CD4-positive, alpha-beta T cell (primary cell): ENCODE measurements at regions not wholly inside any gene's neighbourhood (a gene's known extent, or its start where the extent isn't known, plus 50 kb on each side); places are given as distances from the start of the nearest gene placed in this dataset.

Source experiments
- ATAC-seq: fragments of 200-7000 bp; cut with Tn5 transposase; one replicate; pipeline ENCODE4 v1.10.0; 2022; ENCODE audit warnings: mild to moderate bottlenecking; ENCODE audit not compliant: poor library complexity
- CTCF ChIA-PET: fragments of 350-600 bp; sonication (Branson Sonifier 250); formaldehyde crosslinking; loops from one replicate; lab custom pipeline; 2021; ENCODE audit warnings: antibody characterized with exemption, inconsistent platforms; lab: Charles Lee
- POLR2A ChIA-PET: fragments of 350-600 bp; sonication (Branson Sonifier 250); formaldehyde crosslinking; loops from one replicate; lab custom pipeline; 2021; ENCODE audit warnings: antibody characterized with exemption, inconsistent platforms; lab: Charles Lee
- DNase-seq, 14 experiments: peaks; one replicate each; pipeline ENCODE4 v3.0.0-alpha.2; 2013 to 2020; ENCODE audit warnings: mixed read lengths in 2 of 14
- H3K27ac ChIP-seq, 2 donors: one replicate each; pipeline versions ENCODE4 v1.5.1 to v1.7.0; 2013; ENCODE audit warnings: low read length in 2 of 2, low read depth in 1 of 2, mild to moderate bottlenecking in 1 of 2
- H3K27me3 ChIP-seq, 2 experiments: 1 replicate in 1 of 2; 2 replicates in 1 of 2; pipeline versions ENCODE4 v1.6.1 to v1.7.0; 2013; ENCODE audit warnings: low read length in 2 of 2, control low read depth in 1 of 2, mild to moderate bottlenecking in 1 of 2, moderate library complexity in 1 of 2; ENCODE audit not compliant: insufficient read depth in 2 of 2, control insufficient read depth in 1 of 2
- H3K36me3 ChIP-seq: one replicate; pipeline ENCODE4 v1.6.1; 2013; ENCODE audit warnings: low read length, control low read depth; ENCODE audit not compliant: insufficient read depth
- H3K4me1 ChIP-seq: one replicate; pipeline ENCODE4 v1.6.1; 2013; ENCODE audit warnings: low read length, control low read depth; ENCODE audit not compliant: insufficient read depth
- H3K4me3 ChIP-seq: one replicate; pipeline ENCODE4 v1.5.1; 2013; ENCODE audit warnings: mild to moderate bottlenecking, low read length, moderate library complexity
- H3K9me3 ChIP-seq, 2 experiments: 1 replicate in 1 of 2; 2 replicates in 1 of 2; pipeline versions ENCODE4 v1.6.1 to v1.7.0; 2013; ENCODE audit warnings: low read length in 2 of 2, mild to moderate bottlenecking in 2 of 2, control low read depth in 1 of 2, moderate library complexity in 1 of 2; ENCODE audit not compliant: control insufficient read depth in 1 of 2, insufficient read depth in 1 of 2
- H3K27ac Mint-ChIP-seq: one replicate; pipeline ENCODE4 v1.8.0; 2020; ENCODE audit warnings: mixed read lengths
- H3K27me3 Mint-ChIP-seq: one replicate; pipeline ENCODE4 v1.8.0; 2021; ENCODE audit warnings: mixed read lengths
- H3K36me3 Mint-ChIP-seq: one replicate; pipeline ENCODE4 v1.8.0; 2021; ENCODE audit warnings: low read depth, mixed read lengths
- H3K4me1 Mint-ChIP-seq: one replicate; pipeline ENCODE4 v1.8.0; 2021; ENCODE audit warnings: low read depth, mixed read lengths
- H3K4me3 Mint-ChIP-seq: one replicate; pipeline ENCODE4 v1.8.0; 2020; ENCODE audit warnings: mild to moderate bottlenecking, mixed read lengths
- H3K9me3 Mint-ChIP-seq: one replicate; pipeline ENCODE4 v1.8.0; 2020; ENCODE audit warnings: mixed read lengths
- CTCF ChIP-seq: fragments of 200-600 bp; IDR thresholded peaks from one replicate; pipeline ENCODE4 v1.8.0; 2022; ENCODE audit warnings: antibody characterized with exemption, mild to moderate bottlenecking
- intact Hi-C, 2 experiments: fragments of 100-400 bp; cut with DNase I in 1 of 2; cut with micrococcal nuclease in 1 of 2; formaldehyde crosslinking; loops; one replicate each; pipeline versions ENCODE4 v1.15.1 to v1.9.0; 2023 to 2025; cut with DNase I, micrococcal nuclease

GRCh38 chr18:38664929-38665328 is 1099.3 kb upstream of the CELF4 start:
- ATAC-seq (no peak), DNase-seq (no peak)
- Histone ChIP-seq H3K27ac (no peak overlapping the region), H3K27me3 (no peaks in the 10 kb centered on the region), H3K36me3 (no peaks in the 10 kb centered on the region), H3K4me1 (no peaks in the 10 kb centered on the region), H3K9me3 (peaks cover 0 to 4% of the 10 kb centered on the region in 2 experiments), H3K4me3 (no peak overlapping the region)
- Mint-ChIP-seq H3K27me3 (no peaks in the 10 kb centered on the region), H3K9me3 (no peaks in the 10 kb centered on the region), H3K27ac (no peak overlapping the region), H3K4me3 (no peak overlapping the region), H3K4me1 (no peaks in the 10 kb centered on the region), H3K36me3 (no peaks in the 10 kb centered on the region)
- intact Hi-C loops: no loop called here
- ChIA-PET POLR2A (no interaction called here), CTCF (no interaction called here)
- no peak for TF ChIP-seq CTCF

GRCh38 chr18:38663682-38664081 is 1098.1 kb upstream of the CELF4 start:
- Mint-ChIP-seq H3K27ac (no peak overlapping the region), H3K36me3 (no peaks in the 10 kb centered on the region), H3K9me3 (no peaks in the 10 kb centered on the region), H3K4me1 (no peaks in the 10 kb centered on the region), H3K4me3 (no peak overlapping the region), H3K27me3 (no peaks in the 10 kb centered on the region)
- DNase-seq (no peak), ATAC-seq (no peak)
- Histone ChIP-seq H3K27ac (no peak overlapping the region), H3K4me1 (no peaks in the 10 kb centered on the region), H3K27me3 (no peaks in the 10 kb centered on the region), H3K4me3 (no peak overlapping the region), H3K9me3 (peaks cover 0 to 4% of the 10 kb centered on the region in 2 experiments), H3K36me3 (no peaks in the 10 kb centered on the region)
- ChIA-PET CTCF (no interaction called here), POLR2A (no interaction called here)
- no peak for TF ChIP-seq CTCF
- intact Hi-C loops: no loop called here

- no peak overlapping the region for H3K27ac Mint-ChIP-seq
- no peaks in the 10 kb centered on the region for H3K27me3 ChIP-seq
- POLR2A ChIA-PET: no interaction called here
These were observed 1097.7 kb upstream of the CELF4 start for GRCh38 chr18:38663270-38663669.

More at GRCh38 chr18:38663270-38663669, 1097.7 kb upstream of the CELF4 start:
- Mint-ChIP-seq H3K4me1 (no peaks in the 10 kb centered on the region), H3K9me3 (no peaks in the 10 kb centered on the region), H3K4me3 (no peak overlapping the region), H3K36me3 (no peaks in the 10 kb centered on the region), H3K27me3 (no peaks in the 10 kb centered on the region)
- CTCF ChIA-PET: no interaction called here
- ATAC-seq (no peak), DNase-seq (no peak)
- no peak for TF ChIP-seq CTCF
- Histone ChIP-seq H3K36me3 (no peaks in the 10 kb centered on the region), H3K27ac (no peak overlapping the region), H3K9me3 (peaks cover 0 to 2% of the 10 kb centered on the region in 2 experiments), H3K4me3 (no peak overlapping the region), H3K4me1 (no peaks in the 10 kb centered on the region)
- intact Hi-C loops: no loop called here
